Astrocyte (in vitro differentiated cells and primary cell): ENCODE measurements at regions not wholly inside any gene's neighbourhood (a gene's known extent, or its start where the extent isn't known, plus 50 kb on each side); places are given as distances from the start of the nearest gene placed in this dataset.

Experiments
- CTCF ChIP-seq: IDR thresholded peaks from 2 replicates; pipeline ENCODE4 v1.5.1; 2011; ENCODE audit warnings: low read depth, mild to moderate bottlenecking, inconsistent platforms, low read length, moderate library complexity; ENCODE audit not compliant: insufficient read depth
- EZH2 ChIP-seq: IDR thresholded peaks from 2 replicates; pipeline ENCODE4 v1.6.1; 2012; ENCODE audit warnings: mild to moderate bottlenecking, low read length, inconsistent platforms; ENCODE audit not compliant: insufficient read depth

- TF ChIP-seq CTCF (no peak), EZH2 (no peak)
Measured at GRCh38 chr2:144241801-144242200, 278.1 kb downstream of the ZEB2 start.
